ENCODE measurements at regions not wholly inside any gene's neighbourhood (a gene's known extent, or its start where the extent isn't known, plus 50 kb on each side); places are given as distances from the start of the nearest gene placed in this dataset.
A peak's percentile ranks its signal among the peaks of the same experiment; 100 is the strongest.

GRCh38 chr3:22907796-22908195 lies 295.3 kb upstream of the UBE2E2 start:
- no peak for DNase-seq

- DNase-seq, result no peak
Measured at GRCh38 chr3:22908989-22909507, 294.1 kb upstream of the UBE2E2 start.

- no peak for DNase-seq
Measured at GRCh38 chr3:22916933-22917332, 286.2 kb upstream of the UBE2E2 start.

GRCh38 chr3:22920006-22920405 lies 283.1 kb upstream of the UBE2E2 start:
- DNase-seq, result no peak

- DNase-seq, result peak; percentile 4
Measured at GRCh38 chr3:22922317-22922716, 280.8 kb upstream of the UBE2E2 start.

GRCh38 chr3:22923711-22924110 lies 279.4 kb upstream of the UBE2E2 start:
- no peak for DNase-seq

GRCh38 chr3:22928216-22929110 lies 274.7 kb upstream of the UBE2E2 start:
- DNase-seq, result no peak

GRCh38 chr3:22933051-22933840 lies 269.9 kb upstream of the UBE2E2 start:
- no peak for DNase-seq

- DNase-seq, result no peak
Measured at GRCh38 chr3:22933841-22934116, 269.3 kb upstream of the UBE2E2 start.

GRCh38 chr3:22935040-22935439 lies 268.1 kb upstream of the UBE2E2 start:
- DNase-seq, result no peak

- no peak for DNase-seq
Measured at GRCh38 chr3:22937536-22937935, 265.6 kb upstream of the UBE2E2 start.

- DNase-seq, result no peak
Measured at GRCh38 chr3:22938739-22939138, 264.4 kb upstream of the UBE2E2 start.

GRCh38 chr3:22939349-22939748 lies 263.8 kb upstream of the UBE2E2 start:
- no peak for DNase-seq

- DNase-seq, result no peak
Measured at GRCh38 chr3:22940285-22940684, 262.8 kb upstream of the UBE2E2 start.

GRCh38 chr3:22942981-22943380 lies 260.1 kb upstream of the UBE2E2 start:
- no peak for DNase-seq

GRCh38 chr3:22947851-22948250 lies 255.3 kb upstream of the UBE2E2 start:
- DNase-seq, result no peak

GRCh38 chr3:22951910-22952309 lies 251.2 kb upstream of the UBE2E2 start:
- no peak for DNase-seq

GRCh38 chr3:22952860-22953259 lies 250.3 kb upstream of the UBE2E2 start:
- DNase-seq, result no peak

GRCh38 chr3:22959593-22959992 lies 243.5 kb upstream of the UBE2E2 start:
- no peak for DNase-seq

GRCh38 chr3:22960105-22960984 lies 242.8 kb upstream of the UBE2E2 start:
- peak; percentile 39 for DNase-seq

GRCh38 chr3:22962244-22962643 lies 240.9 kb upstream of the UBE2E2 start:
- no peak for DNase-seq

GRCh38 chr3:22966349-22966748 lies 236.8 kb upstream of the UBE2E2 start:
- no peak for DNase-seq

GRCh38 chr3:22969276-22969675 lies 233.9 kb upstream of the UBE2E2 start:
- no peak for DNase-seq

All from NCI-H1092 treated with DMSO at 0.1 percent for 48 hours (cell line).